ENCODE measurements at regions not wholly inside any gene's neighbourhood (a gene's known extent, or its start where the extent isn't known, plus 50 kb on each side); places are given as distances from the start of the nearest gene placed in this dataset.
"Not testable (repeated sequence)": the region's sequence is repeated elsewhere in the genome, so short reads cannot be mapped to it uniquely, and the experiment has no call there.

- Mint-ChIP-seq H3K27ac (no peak overlapping the region), H3K4me3 (no peak overlapping the region), H3K4me1 (ENCODE audit: low read depth) (peaks cover 43% of the 10 kb centered on the region), H3K9me3 (no peaks in the 10 kb centered on the region), H3K27me3 (ENCODE audit: insufficient read depth) (no peaks in the 10 kb centered on the region; the same call in 1 of the 2 replicates), H3K36me3 (ENCODE audit: low read depth) (no peaks in the 10 kb centered on the region)
- DNase-seq, result no peak
- no peak for TF ChIP-seq CTCF (IDR thresholded peaks at IDR 0.05)
These were observed 1232.6 kb upstream of the NRXN1 start for GRCh38 chr2:52264488-52264887.

- DNase-seq, result no peak
- Mint-ChIP-seq H3K36me3 (ENCODE audit: low read depth) (no peaks in the 10 kb centered on the region; the same call in 1 of the 2 replicates), H3K4me3 (no peak overlapping the region), H3K27ac (no peak overlapping the region; the same call in 1 of the 2 replicates), H3K9me3 (no peaks in the 10 kb centered on the region), H3K4me1 (ENCODE audit: low read depth) (peaks cover 35% of the 10 kb centered on the region), H3K27me3 (ENCODE audit: insufficient read depth) (no peaks in the 10 kb centered on the region)
- no peak for TF ChIP-seq CTCF (IDR thresholded peaks at IDR 0.05)
These were observed 1229.0 kb upstream of the NRXN1 start for GRCh38 chr2:52260904-52261303.

DNA sequence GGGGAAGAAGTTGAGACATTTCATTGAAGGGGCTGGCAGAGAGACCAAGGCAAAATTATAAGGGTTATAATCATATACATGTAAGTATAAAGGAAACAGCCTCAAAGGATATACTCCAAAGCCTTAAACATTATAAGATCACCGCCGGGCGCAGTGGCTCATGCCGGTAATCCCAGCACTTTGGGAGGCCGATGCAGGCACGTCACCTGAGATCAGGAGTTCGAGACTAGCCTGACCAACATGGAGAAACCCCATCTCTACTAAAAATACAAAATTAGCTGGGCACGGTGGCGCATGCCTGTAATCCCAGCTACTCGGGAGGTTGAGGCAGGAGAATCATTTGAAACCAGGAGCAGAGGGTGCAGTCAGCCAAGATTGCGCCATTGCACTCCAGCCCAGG is 1227.0 kb upstream of the NRXN1 start:
- H3K4me1 Mint-ChIP-seq (ENCODE audit: low read depth), result peaks cover 22% of the 10 kb centered on the region

GRCh38 chr2:52258038-52258437 is 1226.1 kb upstream of the NRXN1 start:
- Mint-ChIP-seq H3K9me3 (no peaks in the 10 kb centered on the region; the same call in 1 of the 2 replicates), H3K27ac (no peak overlapping the region), H3K27me3 (ENCODE audit: insufficient read depth) (no peaks in the 10 kb centered on the region), H3K36me3 (ENCODE audit: low read depth) (no peaks in the 10 kb centered on the region; the same call in 1 of the 2 replicates), H3K4me1 (ENCODE audit: low read depth) (peaks cover 20% of the 10 kb centered on the region), H3K4me3 (no peak overlapping the region)
- TF ChIP-seq CTCF (IDR thresholded peaks at IDR 0.05), result no peak
- DNase-seq, result no peak

More for the DNA sequence above, 1227.0 kb upstream of the NRXN1 start:
- DNase-seq; H3K9me3 Mint-ChIP-seq; H3K27ac Mint-ChIP-seq; H3K4me3 Mint-ChIP-seq; H3K27me3 Mint-ChIP-seq (ENCODE audit: insufficient read depth); H3K36me3 Mint-ChIP-seq (ENCODE audit: low read depth): not testable (repeated sequence)

DNA sequence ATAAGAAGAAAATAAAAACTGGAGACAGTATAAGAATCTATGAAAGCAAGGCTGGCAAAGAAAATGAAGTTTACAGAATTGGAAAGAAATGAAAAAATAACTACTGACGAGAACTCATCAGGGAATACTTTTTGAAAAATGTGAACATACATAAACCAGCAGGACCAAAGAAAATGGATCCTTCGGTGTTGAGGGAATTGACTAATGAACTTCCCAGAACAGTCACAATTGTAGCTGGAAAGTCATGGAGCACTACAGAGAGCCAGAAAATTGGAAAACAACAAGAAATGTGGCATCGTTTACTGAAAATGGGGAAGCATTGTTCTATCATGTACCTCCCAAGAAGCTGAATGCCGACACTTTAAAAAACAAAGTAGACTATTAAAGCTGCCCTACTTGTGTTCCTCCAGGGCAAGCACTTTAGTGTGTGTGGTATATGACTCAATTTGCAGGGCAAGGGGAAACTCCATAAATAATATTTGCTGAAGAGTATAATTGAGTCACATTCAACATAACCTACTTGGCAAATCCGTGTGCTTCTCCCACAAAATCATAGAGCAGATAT is 1221.6 kb upstream of the NRXN1 start:
- Mint-ChIP-seq H3K4me3 (no peak overlapping the region), H3K4me1 (ENCODE audit: low read depth) (peaks cover 5% of the 10 kb centered on the region; the same call in 1 of the 2 replicates), H3K36me3 (ENCODE audit: low read depth) (no peaks in the 10 kb centered on the region; the same call in 1 of the 2 replicates), H3K27ac (no peak overlapping the region), H3K9me3 (no peaks in the 10 kb centered on the region; the same call in 1 of the 2 replicates), H3K27me3 (ENCODE audit: insufficient read depth) (no peaks in the 10 kb centered on the region)
- TF ChIP-seq CTCF (IDR thresholded peaks at IDR 0.05), result no peak
- no peak for DNase-seq

- H3K27me3 Mint-ChIP-seq (ENCODE audit: insufficient read depth), result no peaks in the 10 kb centered on the region
- H3K36me3 Mint-ChIP-seq (ENCODE audit: low read depth), result no peaks in the 10 kb centered on the region
- H3K9me3 Mint-ChIP-seq, result peaks cover 5% of the 10 kb centered on the region; the same call in 1 of the 2 replicates
- H3K4me3 Mint-ChIP-seq, result no peak overlapping the region
- H3K27ac Mint-ChIP-seq, result no peak overlapping the region
- no peaks in the 10 kb centered on the region for H3K4me1 Mint-ChIP-seq (ENCODE audit: low read depth)
- no peak for TF ChIP-seq CTCF (IDR thresholded peaks at IDR 0.05)
- DNase-seq, result no peak
These were observed 1206.8 kb upstream of the NRXN1 start for GRCh38 chr2:52238782-52239181.

All from HFFc6 (cell line).